ENCODE measurements at regions not wholly inside any gene's neighbourhood (a gene's known extent, or its start where the extent isn't known, plus 50 kb on each side); places are given as distances from the start of the nearest gene placed in this dataset.

DNA sequence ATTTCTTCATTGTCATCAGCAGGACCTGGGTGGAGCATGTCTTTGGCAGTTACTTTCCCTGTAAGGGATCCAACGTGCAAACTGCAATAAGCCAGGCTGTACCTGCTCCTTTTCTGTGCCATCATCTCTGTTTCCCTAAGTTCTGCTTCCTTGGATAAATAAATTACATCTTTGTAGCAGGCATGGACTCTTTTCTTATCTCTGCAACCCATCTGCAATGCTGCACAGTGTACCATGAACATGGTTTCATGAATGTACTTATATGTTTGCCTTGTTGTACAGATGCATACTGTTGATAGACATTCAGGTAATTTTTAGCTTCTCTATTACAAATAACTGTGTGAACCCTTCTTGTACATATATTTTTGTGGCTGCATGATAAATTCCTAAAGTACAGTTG is 616.7 kb upstream of the PIK3C3 start (continued):
- no peak for TF ChIP-seq GTF2F1 (IDR thresholded peaks at IDR 0.05; ENCODE audit: borderline replicate concordance, low read depth, low read length)
- no peak for TF ChIP-seq TBP (IDR thresholded peaks at IDR 0.05; ENCODE audit: low read depth, low read length)
- TF ChIP-seq POLR2AphosphoS5 (IDR thresholded peaks at IDR 0.05; ENCODE audit: low read depth, low read length) = no peak
- no peak for TF ChIP-seq RAD21 (IDR thresholded peaks at IDR 0.05 in 1 of 2, conservative IDR thresholded peaks at IDR 0.05 in 1 of 2; ENCODE audit: low read depth in 2 of 2, low read length in 2 of 2)
- TF ChIP-seq RNF2 (IDR thresholded peaks at IDR 0.05; ENCODE audit: borderline replicate concordance, low read depth, low read length, missing control alignments, poor library complexity, severe bottlenecking) = no peak

Data from H1 (cell line).